PC-3 (cell line): ENCODE measurements at regions not wholly inside any gene's neighbourhood (a gene's known extent, or its start where the extent isn't known, plus 50 kb on each side); places are given as distances from the start of the nearest gene placed in this dataset.

Experiments
- ATAC-seq: fragments of 200-7000 bp; cut with Tn5 transposase; 2 replicates; pipeline ENCODE4 v1.9.1; 2020; ENCODE audit warnings: mild to moderate bottlenecking, moderate library complexity
- BruUV-seq: library from RNA; stranded (reverse); fragments of 400-500 nt; replicated peaks from 2 replicates; lab custom pipeline; 2021; lab: Mats Ljungman, UMichigan
- CTCF ChIA-PET: fragments of 300-600 bp; sonication (Branson Sonifier 250); formaldehyde crosslinking; loops from one replicate; lab custom pipeline; 2022; ENCODE audit warnings: antibody characterized with exemption; lab: Charles Lee
- POLR2A ChIA-PET: fragments of 300-600 bp; sonication (Branson Sonifier 250); formaldehyde crosslinking; loops from one replicate; lab custom pipeline; 2022; ENCODE audit warnings: antibody characterized with exemption; ENCODE audit not compliant: unreplicated experiment; lab: Charles Lee
- DNase-seq: peaks from one replicate; pipeline ENCODE4 v3.0.0-alpha.2; 2015
- H2AFZ ChIP-seq: fragments of 300-600 bp; sonication (generic); 2 replicates; pipeline ENCODE4 v1.6.0; 2016; ENCODE audit warnings: antibody characterized with exemption, low read length
- H3F3A ChIP-seq: fragments of 300-600 bp; sonication (generic); one replicate; pipeline ENCODE4 v1.6.0; 2017; ENCODE audit warnings: antibody characterized with exemption, low read length, control low read depth, mild to moderate bottlenecking; ENCODE audit not compliant: unreplicated experiment
- H3K27ac ChIP-seq: fragments of 300-600 bp; sonication (generic); 2 replicates; pipeline ENCODE4 v1.5.1; 2016; ENCODE audit warnings: mild to moderate bottlenecking, low read length
- H3K27me3 ChIP-seq: fragments of 300-600 bp; sonication (generic); 2 replicates; pipeline ENCODE4 v1.6.1; 2016; ENCODE audit warnings: low read length, mixed read lengths
- H3K36me3 ChIP-seq: fragments of 300-600 bp; sonication (generic); 2 replicates; pipeline ENCODE4 v1.6.1; 2016; ENCODE audit warnings: low read depth, mixed run types, low read length, mixed read lengths
- H3K4me1 ChIP-seq: fragments of 300-600 bp; sonication (generic); 2 replicates; pipeline ENCODE4 v1.5.1; 2016; ENCODE audit warnings: low read length; ENCODE audit not compliant: insufficient read depth
- H3K4me2 ChIP-seq: fragments of 300-600 bp; sonication (generic); 2 replicates; pipeline ENCODE4 v1.6.0; 2016; ENCODE audit warnings: low read length
- H3K4me3 ChIP-seq: fragments of 300-600 bp; sonication (generic); 2 replicates; pipeline ENCODE4 v1.5.1; 2016; ENCODE audit warnings: mild to moderate bottlenecking, low read length, mixed read lengths
- H3K79me2 ChIP-seq: fragments of 300-600 bp; sonication (generic); 2 replicates; pipeline ENCODE4 v1.6.1; 2017; ENCODE audit warnings: low read length, mixed read lengths
- H3K9ac ChIP-seq: fragments of 300-600 bp; sonication (generic); 2 replicates; pipeline ENCODE4 v1.6.0; 2016; ENCODE audit warnings: mild to moderate bottlenecking, low read length
- H3K9me2 ChIP-seq: fragments of 300-600 bp; sonication (generic); replicated peaks from 2 replicates; pipeline ENCODE4 v1.6.1; 2016; ENCODE audit warnings: mixed run types, low read length, mixed read lengths
- H3K9me3 ChIP-seq: fragments of 300-600 bp; sonication (generic); 2 replicates; pipeline ENCODE4 v1.6.1; 2016; ENCODE audit warnings: low read length, mixed read lengths
- H4K20me1 ChIP-seq: fragments of 300-600 bp; sonication (generic); 2 replicates; pipeline ENCODE4 v1.6.1; 2016; ENCODE audit warnings: low read length, mixed read lengths
- CTCF ChIP-seq: fragments of 300-600 bp; sonication (generic); conservative IDR thresholded peaks from 2 replicates; pipeline ENCODE4 v1.5.1; 2017; ENCODE audit warnings: antibody characterized with exemption, low read depth, mild to moderate bottlenecking, low read length
- EZH2 ChIP-seq: fragments of 300-600 bp; sonication (generic); IDR thresholded peaks from one replicate; pipeline ENCODE4 v1.6.1; 2017; ENCODE audit warnings: antibody characterized with exemption, mild to moderate bottlenecking, low read length; ENCODE audit not compliant: unreplicated experiment
- EZH2phosphoT487 ChIP-seq: fragments of 300-600 bp; sonication (generic); IDR thresholded peaks from 2 replicates; pipeline ENCODE4 v1.6.1; 2018; ENCODE audit warnings: mild to moderate bottlenecking, antibody characterized with exemption, low read length, borderline replicate concordance
- intact Hi-C: fragments of 100-400 bp; cut with micrococcal nuclease; formaldehyde crosslinking; loops from 2 replicates; pipeline ENCODE4 v1.9.0; 2023

- Histone ChIP-seq H3K9ac (no peak overlapping the region), H3K4me1 (peaks cover 42% of the 10 kb centered on the region), H3K9me2 (no peaks in the 10 kb centered on the region), H3K27me3 (no peaks in the 10 kb centered on the region), H3K27ac (peak overlapping the region; percentile 40; the same call in 1 of the 2 replicates), H3K36me3 (no peaks in the 10 kb centered on the region), H3K4me2 (peak overlapping the region; percentile 4), H3K9me3 (no peaks in the 10 kb centered on the region), H2AFZ (no peak overlapping the region), H3K4me3 (no peak overlapping the region), H3F3A (peaks cover 21% of the 10 kb centered on the region), H4K20me1 (no peaks in the 10 kb centered on the region), H3K79me2 (no peaks in the 10 kb centered on the region)
- DNase-seq (peak; percentile 68), ATAC-seq (no peak)
- ChIA-PET CTCF (interaction anchor here (1.8 kb wide), 1 partner anchor 21 kb away, joined by 17 read pairs; no protein-coding TSS in a partner anchor), POLR2A (no interaction called here)
- BruUV-seq: no TSS peak
- no peak for TF ChIP-seq EZH2phosphoT487
- TF ChIP-seq EZH2: no peak
- TF ChIP-seq CTCF: no peak
- intact Hi-C loops: loop anchor here (2.0 to 5.0 kb wide), 2 partner anchors 55 to 152 kb away; no protein-coding TSS in a partner anchor
Observed at GRCh38 chr10:37733822-37734221, 123.6 kb downstream of the ZNF248 start.

- Histone ChIP-seq H3K4me3 (no peak overlapping the region), H3F3A (peaks cover 21% of the 10 kb centered on the region), H4K20me1 (no peaks in the 10 kb centered on the region), H3K79me2 (no peaks in the 10 kb centered on the region), H3K27me3 (no peaks in the 10 kb centered on the region), H3K4me1 (peaks cover 42% of the 10 kb centered on the region), H2AFZ (no peak overlapping the region), H3K9me3 (no peaks in the 10 kb centered on the region), H3K36me3 (no peaks in the 10 kb centered on the region), H3K9ac (no peak overlapping the region), H3K9me2 (no peaks in the 10 kb centered on the region), H3K4me2 (peak overlapping the region; percentile 21), H3K27ac (peak overlapping the region; percentile 40)
- intact Hi-C loops: loop anchor here (1.0 to 5.0 kb wide), 2 partner anchors 150 to 243 kb away; no protein-coding TSS in a partner anchor
- ChIA-PET POLR2A (interaction anchor here (0.6 kb wide), 1 partner anchor 22 kb away, joined by 3 read pairs; no protein-coding TSS in a partner anchor), CTCF (interaction anchor here (0.9 kb wide), 1 partner anchor 22 kb away, joined by 5 read pairs; no protein-coding TSS in a partner anchor)
- TF ChIP-seq EZH2phosphoT487: no peak
- TF ChIP-seq CTCF: no peak
- no peak for TF ChIP-seq EZH2
- no TSS peak for BruUV-seq
- ATAC-seq: peak; percentile 72
- peak; percentile 97 for DNase-seq
Observed at GRCh38 chr10:37732685-37733084, 124.7 kb downstream of the ZNF248 start.

- Histone ChIP-seq H3K4me2 (no peak overlapping the region), H3K79me2 (no peaks in the 10 kb centered on the region), H4K20me1 (no peaks in the 10 kb centered on the region), H3K4me3 (no peak overlapping the region), H3K9me3 (no peaks in the 10 kb centered on the region), H3F3A (peaks cover 14% of the 10 kb centered on the region), H3K27me3 (no peaks in the 10 kb centered on the region), H3K36me3 (no peaks in the 10 kb centered on the region), H2AFZ (no peak overlapping the region), H3K9me2 (no peaks in the 10 kb centered on the region), H3K27ac (no peak overlapping the region), H3K4me1 (peaks cover 22% of the 10 kb centered on the region), H3K9ac (no peak overlapping the region)
- DNase-seq (no peak), ATAC-seq (no peak)
- no TSS peak for BruUV-seq
- intact Hi-C loops: no loop called here
- POLR2A ChIA-PET: no interaction called here
- CTCF ChIA-PET: no interaction called here
- TF ChIP-seq EZH2phosphoT487 (no peak), EZH2 (no peak), CTCF (no peak; the same call in 1 of the 2 replicates)
Observed at GRCh38 chr10:37728830-37729229, 128.6 kb downstream of the ZNF248 start.
